ENCODE measurements at regions not wholly inside any gene's neighbourhood (a gene's known extent, or its start where the extent isn't known, plus 50 kb on each side); places are given as distances from the start of the nearest gene placed in this dataset.

GRCh38 chr17:49916854-49917515, 52.0 kb upstream of the DLX4 start:
- in situ Hi-C loops (cut with HindIII; ENCODE audit: low sequenced_read_pairs): loop anchor here (10.0 to 25.0 kb wide), 3 partner anchors 158 to 420 kb away; partner anchors contain the start of gene XYLT2

DNA sequence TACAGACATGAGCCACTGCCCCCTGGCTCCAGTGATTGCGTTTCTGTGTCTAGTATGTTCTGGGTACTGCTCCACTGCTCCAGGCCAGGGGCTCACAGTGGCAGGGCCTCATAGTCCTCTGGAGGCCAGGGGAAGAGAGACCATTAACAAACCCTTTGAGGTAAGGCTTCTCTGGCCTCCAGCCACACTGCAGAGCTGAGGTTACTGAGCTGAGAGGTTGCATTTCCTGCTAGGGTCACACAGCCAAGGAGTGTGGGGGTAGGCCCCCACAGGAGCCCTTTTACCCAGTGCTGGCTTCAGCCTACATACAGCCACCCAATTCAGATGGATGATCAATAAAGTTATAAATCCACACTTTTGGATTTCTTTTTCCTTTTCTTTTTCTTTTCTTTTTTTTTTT, 50.4 kb upstream of the DLX4 start:
- in situ Hi-C loops (cut with HindIII; ENCODE audit: low sequenced_read_pairs): loop anchor here (10.0 to 25.0 kb wide), 3 partner anchors 156 to 419 kb away; partner anchors contain the start of gene XYLT2

All from endothelial cell of hepatic sinusoid (primary cell).